Fibroblast of skin of right biceps (primary cell): ENCODE measurements at regions not wholly inside any gene's neighbourhood (a gene's known extent, or its start where the extent isn't known, plus 50 kb on each side); places are given as distances from the start of the nearest gene placed in this dataset.
A peak's percentile ranks its signal among the peaks of the same experiment; 100 is the strongest.
"Not testable (repeated sequence)": the region's sequence is repeated elsewhere in the genome, so short reads cannot be mapped to it uniquely, and the experiment has no call there.

Experiments
- DNase-seq: peaks from one replicate; pipeline ENCODE4 v3.0.0-alpha.2; 2013

DNA sequence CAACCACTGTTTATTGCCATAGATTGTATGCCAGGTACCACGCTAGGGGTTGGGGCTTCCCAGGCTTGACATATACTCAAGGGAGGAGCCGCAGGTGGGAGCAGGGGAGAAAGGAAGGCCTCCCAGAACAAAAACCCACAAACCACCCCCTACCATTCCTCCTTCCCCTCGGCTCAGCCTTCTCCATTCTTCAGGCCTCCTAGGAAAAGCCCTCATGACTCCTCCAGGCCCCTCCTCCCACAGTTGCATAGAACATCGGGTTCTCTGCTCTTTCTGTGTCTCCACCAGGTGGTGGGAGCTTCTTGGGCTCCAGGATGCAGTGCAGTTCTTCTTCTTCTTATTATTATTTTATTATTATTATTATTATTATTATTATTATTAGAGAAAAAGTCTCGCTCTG is 80.3 kb downstream of the ZFP36L2 start:
- DNase-seq, result no peak

- no peak for DNase-seq
These were observed 82.1 kb downstream of the ZFP36L2 start for GRCh38 chr2:43144263-43144662.

GRCh38 chr2:43143756-43144155 is 82.7 kb downstream of the ZFP36L2 start:
- DNase-seq, result no peak

DNA sequence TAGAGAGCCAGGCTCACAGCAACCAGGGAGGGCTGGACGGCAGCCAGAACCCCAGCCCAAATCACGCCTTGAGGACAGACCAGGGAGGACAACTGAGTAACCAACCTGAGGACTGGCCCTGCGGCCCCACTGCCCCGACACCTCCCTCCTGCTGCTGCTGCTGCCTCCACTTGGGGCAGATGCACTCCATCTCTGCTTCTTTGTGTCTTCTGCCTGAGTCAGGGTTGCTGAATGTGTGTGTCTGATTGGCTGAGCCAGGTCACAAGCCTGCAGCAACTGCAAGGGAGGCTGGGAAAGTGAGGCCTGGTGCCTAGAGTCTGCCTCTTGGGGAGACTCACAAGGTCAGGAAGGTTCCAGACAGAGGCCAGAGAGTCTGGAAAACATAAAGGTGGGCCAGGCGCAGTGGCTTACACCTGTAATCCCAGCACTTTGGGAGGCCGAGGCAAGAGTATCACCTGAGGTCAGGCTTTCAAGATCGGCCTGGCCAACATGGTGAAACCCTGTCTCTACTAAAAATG is 83.4 kb downstream of the ZFP36L2 start:
- DNase-seq, result peak; percentile 26

DNA sequence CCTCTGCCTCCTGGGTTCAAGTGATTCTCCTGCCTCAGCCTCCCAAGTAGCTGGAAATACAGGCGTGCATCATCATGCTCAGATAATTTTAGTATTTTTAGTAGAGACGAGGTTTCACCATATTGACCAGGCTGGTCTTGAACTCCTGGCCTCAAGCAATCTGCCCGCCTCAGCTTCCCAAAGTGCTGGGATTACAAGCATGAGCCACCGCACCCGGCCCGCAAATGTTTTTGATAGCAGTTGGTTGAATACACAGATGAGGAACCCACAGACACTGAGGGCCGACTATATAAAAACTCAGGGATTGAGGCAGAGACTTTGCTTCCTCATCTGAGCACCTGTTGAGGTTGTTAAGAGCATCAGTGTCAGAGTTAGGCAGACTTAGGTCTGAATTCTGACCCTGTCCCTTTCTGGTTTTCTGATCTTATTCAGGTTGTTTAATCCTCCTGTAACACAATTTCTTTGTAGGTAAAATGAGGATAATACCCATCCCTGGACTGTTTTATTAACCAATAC is 84.7 kb downstream of the ZFP36L2 start:
- not testable (repeated sequence) for DNase-seq

DNA sequence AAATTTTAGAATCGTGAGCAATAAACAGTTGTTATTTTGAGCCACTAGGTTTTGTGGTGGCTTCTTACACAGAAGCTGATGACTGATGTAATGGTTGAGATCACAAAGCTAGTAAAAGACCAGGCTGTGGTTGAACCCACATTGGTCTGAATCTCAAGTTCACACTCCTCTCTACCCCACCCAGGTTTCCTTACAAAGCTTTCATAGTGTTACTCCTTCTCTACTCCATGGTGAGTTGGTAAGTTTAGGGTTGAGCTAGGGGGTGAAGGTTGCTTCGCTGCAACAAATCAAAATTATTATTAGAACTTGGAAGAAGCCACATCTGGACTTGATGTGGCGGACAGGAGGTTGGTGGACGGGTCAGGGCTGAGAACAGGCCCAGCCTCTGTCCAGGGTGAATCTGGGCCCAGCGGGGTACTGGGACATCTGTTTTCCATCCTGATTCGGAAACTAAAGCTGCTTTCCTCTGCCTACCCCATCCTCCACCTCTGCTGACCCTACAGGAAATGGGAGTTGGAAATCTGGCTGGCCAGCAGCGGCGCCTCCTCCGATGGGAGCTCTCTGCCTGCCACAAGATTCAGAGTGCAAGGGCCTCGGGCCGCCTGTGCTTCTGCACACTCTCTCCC is 86.3 kb downstream of the ZFP36L2 start:
- DNase-seq, result no peak

- no peak for DNase-seq
These were observed 86.9 kb downstream of the ZFP36L2 start for GRCh38 chr2:43139501-43139900.

DNA sequence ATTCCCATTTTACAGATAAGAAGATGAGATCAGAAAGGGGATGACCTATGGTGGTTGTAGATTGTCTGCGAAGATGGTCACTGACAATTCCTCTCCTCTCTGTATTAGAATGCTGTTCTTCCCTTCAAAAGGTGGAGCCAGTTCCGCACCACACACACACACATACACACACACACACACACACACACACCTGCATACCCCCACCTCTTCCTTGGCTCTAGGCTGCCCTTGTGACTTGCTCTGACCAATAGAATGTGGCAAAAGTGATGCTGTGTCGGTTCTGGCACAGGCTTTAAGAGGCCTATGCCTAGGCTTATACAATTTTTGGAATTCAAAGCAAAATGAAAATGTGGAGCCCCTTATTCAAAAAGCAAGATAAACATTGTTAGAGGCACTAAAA is 88.0 kb downstream of the ZFP36L2 start:
- no peak for DNase-seq

GRCh38 chr2:43136876-43137275 is 89.5 kb downstream of the ZFP36L2 start:
- DNase-seq, result no peak

DNA sequence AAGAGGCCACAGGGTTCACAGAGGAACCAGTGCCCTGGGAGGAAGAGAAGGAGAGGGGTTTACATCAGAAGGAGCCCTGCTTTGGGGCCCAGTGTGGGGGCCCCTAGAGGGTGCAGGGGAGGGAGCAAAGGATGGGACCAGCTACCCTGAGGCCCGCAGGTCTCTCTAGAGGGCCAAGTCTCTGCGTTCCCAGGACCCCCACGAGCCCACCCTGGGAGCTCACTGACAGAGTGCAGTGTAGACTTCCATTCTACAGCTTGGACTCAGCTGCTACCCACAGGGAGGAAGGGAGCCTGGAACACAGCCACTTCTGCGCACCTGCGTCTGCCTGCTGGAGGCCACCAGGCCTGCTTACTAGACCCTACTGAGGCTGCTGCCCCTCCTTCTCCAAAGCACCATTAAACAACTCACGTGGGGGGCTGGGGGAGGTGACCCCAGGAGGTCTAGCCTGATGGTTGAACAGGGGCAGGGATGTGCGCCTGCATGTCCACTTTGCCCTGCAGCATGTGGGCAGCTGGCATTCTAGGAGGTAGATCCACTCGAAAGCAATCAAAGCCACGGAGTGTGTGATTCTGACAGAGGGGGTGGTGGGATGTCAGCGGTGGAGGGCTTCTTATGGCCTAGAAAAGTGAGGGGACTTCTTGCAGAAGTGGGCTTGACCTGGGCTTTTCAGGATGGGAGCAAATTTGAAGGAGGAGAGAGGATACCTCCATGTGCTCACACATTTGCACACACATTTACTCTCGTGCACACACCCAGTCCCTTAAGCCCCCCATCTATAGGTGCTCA is 90.2 kb downstream of the ZFP36L2 start:
- no peak for DNase-seq

GRCh38 chr2:43135583-43135982 is 90.8 kb downstream of the ZFP36L2 start:
- DNase-seq, result no peak

DNA sequence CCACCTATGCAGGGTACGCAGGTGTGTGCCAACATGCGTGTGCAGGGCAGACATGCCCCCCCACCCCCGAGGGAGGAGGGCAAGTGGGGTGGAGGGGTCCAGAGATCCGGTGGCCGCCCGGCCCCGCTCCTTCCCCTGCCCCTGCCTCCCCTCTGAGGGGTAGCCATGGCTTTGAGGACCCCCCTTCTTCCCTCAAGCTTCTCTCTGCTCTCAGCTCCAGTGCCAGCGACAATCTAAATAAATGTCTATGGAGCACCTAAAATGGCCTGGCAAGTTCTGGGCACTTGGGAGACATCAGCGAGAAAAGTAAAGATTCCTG is 91.9 kb downstream of the ZFP36L2 start:
- no peak for DNase-seq

DNA sequence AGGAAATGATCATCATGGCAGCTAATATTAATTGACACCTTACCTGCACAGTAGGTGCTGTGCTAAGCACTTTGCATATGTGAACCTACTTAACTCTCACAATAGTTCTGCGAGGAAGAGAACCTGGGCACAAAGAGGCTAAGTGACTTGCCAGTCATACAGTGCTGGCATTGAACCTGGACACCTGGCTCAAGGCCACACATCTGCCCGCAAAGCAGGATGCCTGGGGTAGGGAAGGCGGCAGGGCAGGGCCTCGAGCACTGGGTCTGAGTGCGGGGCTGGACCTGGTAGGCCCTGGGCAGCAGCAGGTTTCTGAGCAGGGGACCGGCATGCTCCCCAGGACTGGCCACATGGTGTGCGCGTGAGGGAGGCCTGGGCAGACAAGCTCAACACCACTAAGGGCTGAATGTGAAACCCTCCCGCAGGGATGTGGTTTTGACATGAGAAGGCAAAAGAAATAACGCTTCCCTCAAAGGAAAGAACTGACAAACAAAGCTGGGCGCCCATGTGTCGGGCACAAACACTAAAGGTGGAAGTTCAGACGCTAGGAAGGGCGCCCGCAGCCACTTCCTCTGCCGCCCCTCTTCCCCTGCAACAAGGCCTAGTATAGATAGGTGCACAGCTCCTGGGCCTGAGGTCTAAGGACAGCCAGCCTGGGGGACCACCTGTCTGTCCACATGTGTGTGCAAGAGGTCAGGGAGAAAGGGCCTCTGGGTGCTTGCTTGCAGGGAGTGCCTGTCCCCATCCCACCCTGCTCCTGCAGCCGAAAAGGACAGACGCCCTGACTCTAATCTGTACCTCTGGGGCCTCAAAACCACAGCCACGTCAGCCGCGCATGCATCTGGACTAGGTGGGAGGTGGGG is 92.5 kb downstream of the ZFP36L2 start:
- DNase-seq, result no peak

GRCh38 chr2:43133336-43133707 is 93.1 kb downstream of the ZFP36L2 start:
- no peak for DNase-seq

DNA sequence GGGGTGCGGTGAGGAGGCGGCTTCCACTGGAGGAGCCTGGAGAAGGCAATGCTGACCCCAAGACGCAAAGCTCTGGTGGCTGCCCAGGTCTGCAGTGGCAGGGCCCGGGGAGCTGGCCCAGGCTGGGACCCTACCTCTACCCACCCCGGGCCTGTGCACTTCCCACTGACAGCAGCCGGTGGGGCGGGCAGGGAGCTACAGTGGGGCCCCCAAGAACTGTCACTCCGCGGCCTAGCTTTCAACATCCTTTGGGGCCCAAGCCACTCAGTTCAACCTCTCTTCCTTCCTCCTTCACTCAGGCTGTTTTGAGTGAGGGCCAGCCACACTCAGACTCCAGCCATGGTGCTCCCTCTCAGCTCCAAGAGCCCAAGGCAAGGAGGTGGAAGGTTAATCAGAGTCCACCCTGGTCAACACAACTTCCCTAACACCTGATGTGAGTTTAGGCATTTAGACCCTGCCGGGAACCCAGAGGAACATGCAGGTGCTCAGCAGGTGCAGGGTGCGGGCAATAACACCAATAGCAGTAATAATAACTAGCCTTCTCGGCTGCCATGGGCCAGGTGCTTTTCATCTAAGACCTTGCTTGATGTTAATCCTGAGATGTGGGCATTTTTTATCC is 93.6 kb downstream of the ZFP36L2 start:
- DNase-seq, result no peak

DNA sequence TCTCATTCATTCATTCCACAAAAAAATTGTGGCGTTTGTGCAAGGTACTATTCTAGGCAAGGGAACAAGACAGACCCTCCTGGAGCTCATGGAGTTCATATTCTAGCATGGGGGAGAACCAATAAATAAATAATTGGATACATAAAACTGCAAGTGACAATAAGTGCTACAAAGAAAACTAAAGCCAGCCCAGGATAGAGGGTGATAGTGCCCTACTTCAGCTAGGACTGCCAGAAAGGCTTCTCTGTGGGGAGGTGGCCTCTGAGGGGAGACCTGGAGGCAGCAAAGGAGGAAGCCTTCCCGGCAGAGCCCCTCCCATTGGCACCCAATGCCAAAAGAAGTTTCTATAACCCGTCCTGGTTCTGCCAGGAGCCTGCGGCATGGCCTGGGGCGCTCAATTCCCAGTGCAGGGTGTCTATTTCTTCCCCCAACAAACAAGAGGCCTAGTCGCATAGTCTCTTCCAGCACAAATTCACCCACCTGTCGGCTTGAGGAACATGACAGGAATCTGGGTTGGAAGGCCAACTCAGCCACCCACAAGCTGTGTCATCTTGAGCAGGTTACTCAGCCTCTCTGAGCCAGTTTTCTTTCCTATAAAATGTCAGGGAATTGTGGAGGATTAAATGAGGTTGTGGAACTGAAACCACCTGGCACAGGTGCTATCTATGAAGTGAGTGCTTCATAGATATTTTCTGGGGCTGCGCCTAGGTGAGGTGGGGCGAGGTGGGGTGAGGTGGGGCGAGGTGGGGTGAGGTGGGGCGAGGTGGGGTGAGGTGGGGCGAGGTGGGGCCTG is 94.3 kb downstream of the ZFP36L2 start:
- no peak for DNase-seq

GRCh38 chr2:43131051-43131889 is 95.1 kb downstream of the ZFP36L2 start:
- DNase-seq, result peak; percentile 80

DNA sequence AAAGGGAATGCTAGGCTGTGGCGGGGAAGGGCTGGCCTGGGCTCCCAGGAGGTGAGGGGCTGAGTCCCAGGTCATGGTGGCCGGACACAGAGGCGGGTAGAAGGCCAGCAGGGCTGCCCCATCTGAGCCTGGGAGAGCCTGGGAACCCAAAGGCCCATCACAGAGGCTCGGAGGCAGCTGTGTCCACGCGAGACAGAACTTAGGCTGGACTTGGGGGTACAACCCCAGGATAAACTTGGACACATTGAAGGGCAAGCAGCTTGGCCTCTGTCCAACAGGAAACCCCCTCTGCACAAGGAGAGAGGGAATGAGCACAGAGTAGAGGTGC is 95.9 kb downstream of the ZFP36L2 start:
- no peak for DNase-seq

DNA sequence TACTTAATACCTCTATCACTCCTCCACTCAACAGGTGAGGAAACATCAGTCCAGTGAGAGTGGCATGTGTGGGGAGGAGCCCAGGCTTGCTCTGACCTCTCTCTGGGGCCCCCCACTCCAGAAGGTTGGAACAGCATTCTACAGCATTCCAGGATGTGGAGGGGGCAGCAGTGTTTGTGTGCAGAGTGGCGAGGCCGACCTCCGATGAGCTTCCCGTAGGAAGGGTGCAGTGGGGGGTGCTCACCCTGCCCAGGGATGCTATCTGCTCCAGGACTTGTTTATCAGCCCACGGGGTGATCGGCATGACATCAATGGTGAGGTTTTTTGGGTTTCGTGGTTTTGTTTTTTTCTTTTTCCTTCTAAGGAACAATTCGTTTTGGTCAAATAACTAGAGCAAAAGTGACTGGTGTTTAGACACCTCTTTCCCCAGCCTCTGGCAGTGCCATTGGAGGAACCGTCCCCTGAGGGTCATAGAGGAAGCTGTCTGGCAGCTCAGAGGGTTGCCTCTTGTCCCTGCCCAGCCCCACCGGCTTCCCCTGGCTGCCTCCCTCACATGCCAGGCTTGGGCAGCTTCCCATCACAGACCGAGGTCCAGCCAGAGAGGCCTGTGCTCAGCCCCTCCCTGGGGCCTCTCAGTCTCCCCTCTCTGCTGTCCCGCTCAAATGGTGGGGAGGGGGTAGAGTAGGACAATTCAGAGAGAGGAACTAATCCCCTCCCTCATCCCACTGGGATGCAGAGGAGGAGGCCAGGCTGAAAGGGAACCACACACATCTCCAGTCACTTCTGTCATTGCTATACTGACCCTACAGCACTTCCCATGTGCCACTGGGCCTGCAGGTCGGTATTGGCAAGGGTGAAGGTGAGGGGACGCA is 96.5 kb downstream of the ZFP36L2 start:
- no peak for DNase-seq

DNA sequence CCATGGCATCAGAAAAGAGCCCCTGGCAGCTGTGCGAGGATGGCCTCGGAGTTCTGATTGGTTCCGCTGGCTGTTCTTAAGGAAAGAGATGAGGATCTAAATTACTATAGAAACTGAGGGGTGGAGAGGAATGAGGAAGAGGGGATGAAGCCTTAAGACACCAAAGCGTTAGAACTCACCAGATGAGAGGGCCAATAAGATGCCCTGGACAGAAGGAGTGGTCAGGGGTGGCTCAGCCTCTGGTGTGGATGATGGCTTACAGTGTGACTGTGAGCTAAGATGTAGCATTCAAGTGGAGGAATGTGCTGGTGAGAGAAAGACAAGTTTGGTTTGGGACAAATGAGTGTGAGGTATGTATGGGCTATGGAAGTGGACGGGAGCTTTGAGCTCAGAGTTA is 97.8 kb downstream of the ZFP36L2 start:
- DNase-seq, result no peak
